ENCODE measurements at regions not wholly inside any gene's neighbourhood (a gene's known extent, or its start where the extent isn't known, plus 50 kb on each side); places are given as distances from the start of the nearest gene placed in this dataset.
"Not testable (repeated sequence)": the region's sequence is repeated elsewhere in the genome, so short reads cannot be mapped to it uniquely, and the experiment has no call there.

GRCh38 chr6:113055998-113056397 lies 708.9 kb downstream of the RFPL4B start:
- no peak for DNase-seq (ENCODE audit: low read depth in 4 of 4, low spot score in 3 of 4)

DNA sequence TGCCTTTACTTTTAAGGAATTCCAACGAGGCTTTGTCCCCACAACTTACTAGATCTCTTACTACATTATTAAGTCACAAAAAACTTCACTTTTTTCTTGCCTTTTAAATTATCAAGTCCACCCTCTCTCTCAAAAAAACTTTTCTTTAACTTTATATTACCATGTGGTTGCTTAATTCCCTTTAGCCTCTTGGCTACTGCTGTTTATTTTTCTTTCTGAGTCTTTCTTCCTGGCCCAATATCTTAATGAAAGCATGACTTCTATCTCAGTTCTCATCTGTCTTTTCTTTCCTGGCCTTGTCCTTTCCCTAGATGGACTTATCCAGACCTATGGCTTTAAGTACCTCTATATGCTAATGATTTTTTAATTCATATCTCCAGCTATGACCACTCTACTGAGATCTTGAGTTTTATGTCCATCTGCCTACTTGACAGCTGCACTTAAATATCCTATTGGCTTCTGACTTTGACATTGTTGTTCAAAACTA lies 710.5 kb downstream of the RFPL4B start:
- no peak for DNase-seq (ENCODE audit: low read depth in 4 of 4, low spot score in 3 of 4)

- DNase-seq (ENCODE audit: low read depth in 4 of 4, low spot score in 3 of 4): no peak
Observed at GRCh38 chr6:113060664-113061063, 713.5 kb downstream of the RFPL4B start.

- DNase-seq (ENCODE audit: low read depth in 4 of 4, low spot score in 3 of 4): peak in 2 of 4 donors; percentile 5 to 28
Observed at GRCh38 chr6:113065611-113066010, 718.5 kb downstream of the RFPL4B start.

- no peak for DNase-seq (ENCODE audit: low read depth in 4 of 4, low spot score in 3 of 4)
Observed at GRCh38 chr6:113067612-113068275, 720.6 kb downstream of the RFPL4B start.

GRCh38 chr6:113068570-113068969 lies 721.4 kb downstream of the RFPL4B start:
- DNase-seq (ENCODE audit: low read depth in 4 of 4, low spot score in 3 of 4): no peak

- not testable (repeated sequence) for DNase-seq (ENCODE audit: low read depth in 4 of 4, low spot score in 3 of 4)
Observed at GRCh38 chr6:113070681-113071080, 723.6 kb downstream of the RFPL4B start.

- DNase-seq (ENCODE audit: low read depth in 4 of 4, low spot score in 3 of 4): no peak
Observed at GRCh38 chr6:113073611-113074191, 726.6 kb downstream of the RFPL4B start.

DNA sequence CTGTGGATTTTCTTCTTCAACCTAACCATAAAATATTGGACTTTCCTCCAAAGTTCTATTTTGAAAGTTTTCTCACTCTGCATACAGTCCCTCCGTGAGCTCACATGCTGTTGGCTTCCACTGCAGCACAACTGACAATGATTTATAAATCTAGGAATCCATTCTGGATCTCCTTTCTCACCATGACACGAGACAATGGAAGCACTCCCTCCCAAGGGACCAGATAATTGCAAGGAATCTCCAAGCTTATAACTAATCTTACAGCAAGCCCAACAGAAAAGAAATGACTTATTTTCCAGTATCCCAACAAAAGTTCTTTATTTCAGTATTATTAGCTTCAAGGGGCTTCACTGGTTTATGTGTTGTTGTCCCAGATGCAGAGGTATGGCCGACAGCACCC lies 729.0 kb downstream of the RFPL4B start:
- DNase-seq (ENCODE audit: low read depth in 4 of 4, low spot score in 3 of 4): no peak

DNA sequence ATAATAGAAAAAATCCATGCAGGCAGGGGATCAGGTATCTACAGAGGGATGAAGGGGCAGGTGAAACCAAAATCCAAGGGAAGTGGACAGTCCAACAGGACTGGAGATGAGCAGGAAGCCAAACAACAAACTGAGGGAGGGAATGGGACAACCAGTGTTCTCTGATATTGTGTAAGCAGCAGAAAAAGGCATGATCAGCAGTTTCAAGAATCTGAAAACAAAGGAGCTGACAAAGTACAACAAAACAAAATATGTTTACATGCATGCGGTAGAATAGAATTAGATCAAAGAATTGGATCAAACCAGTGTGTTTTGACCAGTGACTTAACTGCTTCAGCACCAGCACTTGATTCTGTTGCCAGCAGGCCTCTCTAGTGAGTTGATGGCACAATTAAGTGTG lies 729.7 kb downstream of the RFPL4B start:
- no peak for DNase-seq (ENCODE audit: low read depth in 4 of 4, low spot score in 3 of 4)

DNA sequence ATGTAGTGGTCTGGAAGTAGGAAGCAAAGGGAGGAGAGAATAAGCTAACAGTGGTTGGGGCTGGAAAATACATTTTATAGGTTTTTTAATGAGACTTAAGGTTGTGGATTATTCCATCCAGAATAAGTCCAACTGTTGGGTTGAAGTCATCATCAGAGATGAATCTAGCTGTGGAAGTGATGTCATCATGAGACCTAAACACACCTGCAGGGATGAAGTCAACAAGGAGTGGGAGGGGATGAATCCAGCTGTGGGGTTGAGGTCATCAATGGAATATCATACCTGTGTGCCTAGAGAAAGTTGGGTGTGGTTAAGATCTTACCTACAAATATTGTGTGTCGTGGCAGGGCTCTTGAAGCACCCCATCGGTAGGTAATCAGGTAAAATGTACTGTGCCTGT lies 730.7 kb downstream of the RFPL4B start:
- DNase-seq (ENCODE audit: low read depth in 4 of 4, low spot score in 3 of 4): no peak

DNA sequence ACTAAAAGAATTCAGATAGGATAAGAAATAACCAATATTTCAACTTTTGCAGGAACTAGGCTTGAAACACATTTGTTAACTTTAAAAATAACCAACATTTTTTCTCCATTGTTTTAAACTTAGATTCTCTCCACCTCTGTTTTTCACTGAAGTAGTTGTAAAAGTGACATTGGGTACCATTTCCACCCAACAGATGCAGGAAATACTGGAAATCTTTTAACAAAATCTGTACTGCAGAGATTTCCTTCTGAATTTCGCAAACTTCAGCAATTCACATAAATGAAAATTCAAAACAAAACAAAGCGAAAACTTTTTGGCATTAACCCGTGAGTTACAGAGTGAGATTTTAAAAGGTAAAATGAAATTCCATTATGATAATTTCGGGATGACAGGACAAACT lies 731.7 kb downstream of the RFPL4B start:
- no peak for DNase-seq (ENCODE audit: low read depth in 4 of 4, low spot score in 3 of 4)

- DNase-seq (ENCODE audit: low read depth in 4 of 4, low spot score in 3 of 4): peak in 1 of 4 donors; percentile 40
Observed at GRCh38 chr6:113082745-113083144, 735.6 kb downstream of the RFPL4B start.

DNA sequence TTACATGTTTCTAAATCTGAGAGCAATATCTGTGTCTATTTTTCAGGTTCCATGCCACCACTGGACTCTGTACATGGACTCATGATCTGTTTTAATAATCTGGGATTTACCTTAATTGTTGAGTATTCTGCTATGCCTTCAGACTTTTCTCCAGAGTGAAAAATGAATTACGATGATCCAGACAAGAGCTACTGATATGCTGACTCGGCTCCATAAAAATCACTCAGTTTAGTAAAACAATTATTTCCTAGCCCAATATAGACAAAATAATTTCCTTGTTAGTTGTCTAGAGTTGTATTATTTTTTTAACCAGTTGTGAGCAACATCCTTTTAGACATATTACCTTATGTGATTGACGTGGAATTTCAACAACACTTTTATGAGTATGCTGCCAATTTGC lies 736.8 kb downstream of the RFPL4B start:
- DNase-seq (ENCODE audit: low read depth in 4 of 4, low spot score in 3 of 4): no peak

- no peak for DNase-seq (ENCODE audit: low read depth in 4 of 4, low spot score in 3 of 4)
Observed at GRCh38 chr6:113089056-113089455, 741.9 kb downstream of the RFPL4B start.

- no peak for DNase-seq (ENCODE audit: low read depth in 4 of 4, low spot score in 3 of 4)
Observed at GRCh38 chr6:113092795-113093194, 745.7 kb downstream of the RFPL4B start.

DNA sequence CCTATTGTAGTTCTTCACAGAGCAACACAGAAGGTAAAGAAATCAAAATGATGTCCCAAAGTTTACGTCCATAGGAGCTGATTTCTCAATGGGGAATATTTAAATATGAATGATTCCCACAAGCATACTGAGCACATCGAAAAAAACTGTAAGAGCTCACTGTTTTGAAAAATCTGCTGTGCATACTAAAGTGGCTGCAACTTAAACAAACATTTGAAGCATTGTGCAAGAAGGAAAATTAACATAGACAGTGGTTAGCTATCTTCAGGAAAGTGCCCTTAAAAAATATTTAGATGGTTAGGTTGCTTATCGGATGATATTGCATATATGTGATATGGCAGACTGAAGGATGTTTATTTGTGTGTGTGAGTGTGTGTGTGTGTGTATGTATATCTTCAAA lies 747.6 kb downstream of the RFPL4B start:
- DNase-seq (ENCODE audit: low read depth in 4 of 4, low spot score in 3 of 4): no peak

DNA sequence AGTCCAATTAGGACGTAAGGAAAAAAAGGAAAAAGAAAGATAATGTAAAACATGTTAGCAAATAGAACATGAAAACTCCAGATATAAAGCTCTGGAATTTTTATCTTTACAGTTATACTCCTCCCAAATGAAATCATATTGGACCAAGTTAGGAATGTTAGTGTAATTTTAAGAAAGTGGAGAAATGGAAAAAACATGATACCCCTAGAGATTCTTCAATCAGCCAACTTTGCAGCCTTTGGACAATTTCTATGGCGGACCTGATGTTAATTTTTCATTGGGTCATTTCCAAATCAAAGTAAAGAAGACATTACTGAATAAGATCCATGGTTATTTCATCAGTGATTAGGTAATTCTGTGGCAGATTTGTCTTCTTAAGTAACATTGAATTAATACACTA lies 748.7 kb downstream of the RFPL4B start:
- no peak for DNase-seq (ENCODE audit: low read depth in 4 of 4, low spot score in 3 of 4)

GRCh38 chr6:113102761-113103160 lies 754.4 kb upstream of the MARCKS start:
- no peak for DNase-seq (ENCODE audit: low read depth in 4 of 4, low spot score in 3 of 4)

GRCh38 chr6:113103634-113104361 lies 753.3 kb upstream of the MARCKS start:
- DNase-seq (ENCODE audit: low read depth in 4 of 4, low spot score in 3 of 4): peak in 1 of 4 donors; percentile 38

GRCh38 chr6:113104541-113104940 lies 752.6 kb upstream of the MARCKS start:
- DNase-seq (ENCODE audit: low read depth in 4 of 4, low spot score in 3 of 4): no peak

- no peak for DNase-seq (ENCODE audit: low read depth in 4 of 4, low spot score in 3 of 4)
Observed at GRCh38 chr6:113104951-113105350, 752.2 kb upstream of the MARCKS start.

Data from right renal pelvis (tissue), 4 donors.